H7 (cell line): ENCODE measurements at regions not wholly inside any gene's neighbourhood (a gene's known extent, or its start where the extent isn't known, plus 50 kb on each side); places are given as distances from the start of the nearest gene placed in this dataset.

Source experiments
- DNase-seq: peaks from one replicate; pipeline ENCODE4 v3.0.0; 2012
- H3K27me3 ChIP-seq: 2 replicates; pipeline ENCODE4 v1.6.0; 2011; ENCODE audit warnings: mild to moderate bottlenecking, low read length; ENCODE audit not compliant: control insufficient read depth, insufficient read depth
- H3K36me3 ChIP-seq: replicated peaks from 2 replicates; pipeline ENCODE4 v1.5.1; 2011; ENCODE audit warnings: low read length; ENCODE audit not compliant: control insufficient read depth, insufficient read depth
- H3K4me3 ChIP-seq: 2 replicates; pipeline ENCODE4 v1.5.1; 2011; ENCODE audit warnings: low read depth, mild to moderate bottlenecking, control low read depth, low read length, moderate library complexity; ENCODE audit not compliant: insufficient read depth

DNA sequence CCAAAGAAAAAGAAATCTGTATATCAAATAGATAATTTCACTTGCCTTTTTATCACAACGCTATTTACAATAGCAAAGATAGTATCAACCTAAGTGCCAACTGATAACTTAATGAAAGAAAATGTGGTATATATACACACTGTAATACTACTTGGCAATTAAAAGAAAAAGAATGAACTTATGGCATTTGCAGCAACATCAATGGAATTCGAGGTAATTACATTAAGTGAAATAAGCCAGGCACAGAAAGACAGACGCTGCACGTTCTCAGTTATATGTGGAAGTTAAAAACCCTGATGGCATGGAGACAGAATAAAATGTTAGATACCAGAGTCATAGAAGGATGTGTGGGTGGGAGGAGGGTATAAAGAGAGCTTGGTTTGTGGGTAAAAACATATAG, 1260.5 kb upstream of the PCDH9 start:
- Histone ChIP-seq H3K36me3 (no peaks in the 10 kb centered on the region), H3K27me3 (no peaks in the 10 kb centered on the region), H3K4me3 (no peak overlapping the region)
- DNase-seq = no peak

DNA sequence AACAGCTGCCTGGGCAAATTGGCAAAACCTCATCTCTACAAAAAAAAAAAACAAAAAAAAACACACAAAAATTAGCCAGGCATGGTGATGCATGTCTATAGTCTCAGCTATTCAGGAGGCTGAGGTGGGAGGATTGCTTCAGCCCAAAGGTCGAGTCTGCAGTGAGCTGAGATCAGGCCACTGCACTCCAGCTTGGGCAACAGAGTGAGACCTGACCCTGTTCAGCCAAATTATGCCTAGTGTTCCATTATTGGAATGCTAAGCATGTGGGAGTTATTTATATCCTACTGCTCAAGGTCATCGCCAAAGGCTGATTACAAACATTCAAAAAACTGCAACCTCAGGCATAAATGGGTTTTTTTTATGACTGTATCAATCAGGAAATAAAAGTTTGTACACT, 1251.0 kb upstream of the PCDH9 start:
- DNase-seq = no peak
- no peak overlapping the region for H3K4me3 ChIP-seq
- no peaks in the 10 kb centered on the region; the same call in 1 of the 2 replicates for H3K27me3 ChIP-seq
- H3K36me3 ChIP-seq = no peaks in the 10 kb centered on the region

DNA sequence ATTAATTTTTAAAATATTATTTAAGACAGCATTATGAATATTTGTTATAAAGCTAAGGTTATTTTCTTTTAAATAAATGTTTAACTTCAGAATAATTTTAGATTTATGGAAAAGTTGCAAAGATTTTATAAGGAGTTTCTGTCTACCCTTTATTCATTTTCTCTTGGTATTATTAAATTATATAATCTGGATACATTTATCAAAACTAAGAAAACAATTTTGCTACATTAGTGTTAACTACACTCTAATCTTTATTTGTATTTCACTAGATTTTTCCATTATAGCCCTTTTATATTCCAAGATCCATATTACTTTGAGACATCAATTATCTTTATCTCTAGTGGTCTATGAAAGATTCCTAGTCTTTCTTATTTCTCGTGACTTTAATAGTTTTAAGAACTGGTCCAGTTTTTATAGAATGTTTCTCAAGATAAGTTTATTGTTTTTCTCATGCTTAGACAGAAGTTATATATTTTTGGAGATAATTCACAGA, 1243.7 kb upstream of the PCDH9 start:
- H3K4me3 ChIP-seq = no peak overlapping the region
- no peak for DNase-seq
- no peaks in the 10 kb centered on the region for H3K27me3 ChIP-seq
- no peaks in the 10 kb centered on the region for H3K36me3 ChIP-seq

DNA sequence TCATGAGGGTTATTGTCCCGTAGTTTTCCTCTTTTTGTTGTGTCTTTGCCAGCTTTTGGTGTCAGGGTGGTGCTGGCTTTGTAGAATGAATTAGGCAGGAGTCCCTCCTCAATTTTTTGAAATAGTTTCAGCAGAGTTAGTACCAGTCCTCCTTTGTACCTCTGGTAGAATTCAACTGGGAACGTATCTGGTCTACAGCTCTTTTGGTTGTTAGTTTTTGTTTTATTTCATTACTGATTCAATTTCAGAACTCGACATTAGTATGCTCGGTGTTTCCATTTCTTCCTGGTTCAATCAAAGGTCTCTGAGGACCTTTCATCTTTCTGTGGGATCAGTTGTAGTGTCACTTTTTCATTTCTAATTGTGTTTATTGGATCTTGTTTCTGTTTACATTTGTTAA, 1237.0 kb upstream of the PCDH9 start:
- Histone ChIP-seq H3K27me3 (no peaks in the 10 kb centered on the region), H3K36me3 (no peaks in the 10 kb centered on the region), H3K4me3 (no peak overlapping the region)
- DNase-seq = no peak

DNA sequence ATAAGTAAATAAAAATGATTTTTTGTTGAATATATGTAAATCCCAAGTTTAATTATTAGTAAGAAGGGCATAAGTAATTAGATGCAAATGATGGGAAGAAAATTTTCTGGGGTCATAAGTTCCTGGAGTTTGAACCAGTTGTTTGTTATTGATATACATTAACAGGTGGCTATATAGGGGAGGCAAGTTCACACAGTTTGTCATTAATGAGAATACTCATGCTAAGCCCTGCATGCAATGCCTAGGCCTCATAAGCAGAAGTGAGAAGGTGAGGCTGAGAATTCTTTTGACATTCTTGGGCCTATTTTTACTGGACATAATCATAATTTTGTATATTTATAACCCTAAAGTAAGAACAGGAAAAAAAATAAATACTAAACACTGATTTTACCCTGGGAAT, 1210.7 kb upstream of the PCDH9 start:
- Histone ChIP-seq H3K27me3 (no peaks in the 10 kb centered on the region), H3K36me3 (no peaks in the 10 kb centered on the region), H3K4me3 (no peak overlapping the region)
- no peak for DNase-seq

DNA sequence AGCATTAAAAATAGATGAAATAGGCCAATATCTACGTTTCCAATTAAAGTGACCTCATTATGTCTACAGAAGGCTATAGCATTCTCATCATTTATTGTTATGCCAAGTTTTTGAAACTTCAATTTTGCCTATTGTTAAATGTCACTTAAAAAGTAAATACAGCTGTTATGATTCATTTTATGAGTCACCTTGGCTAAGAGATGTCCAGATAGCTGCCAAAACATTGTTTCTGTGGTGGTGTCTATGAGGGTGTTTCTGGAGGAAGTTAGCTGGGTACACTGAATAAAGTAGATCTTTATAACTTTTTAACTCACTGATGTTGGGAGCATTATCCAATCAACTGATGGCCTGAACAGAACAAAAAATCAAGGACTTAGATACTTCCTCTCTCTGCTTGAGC, 1209.7 kb upstream of the PCDH9 start:
- no peak for DNase-seq
- Histone ChIP-seq H3K36me3 (no peaks in the 10 kb centered on the region), H3K27me3 (no peaks in the 10 kb centered on the region), H3K4me3 (no peak overlapping the region)

DNA sequence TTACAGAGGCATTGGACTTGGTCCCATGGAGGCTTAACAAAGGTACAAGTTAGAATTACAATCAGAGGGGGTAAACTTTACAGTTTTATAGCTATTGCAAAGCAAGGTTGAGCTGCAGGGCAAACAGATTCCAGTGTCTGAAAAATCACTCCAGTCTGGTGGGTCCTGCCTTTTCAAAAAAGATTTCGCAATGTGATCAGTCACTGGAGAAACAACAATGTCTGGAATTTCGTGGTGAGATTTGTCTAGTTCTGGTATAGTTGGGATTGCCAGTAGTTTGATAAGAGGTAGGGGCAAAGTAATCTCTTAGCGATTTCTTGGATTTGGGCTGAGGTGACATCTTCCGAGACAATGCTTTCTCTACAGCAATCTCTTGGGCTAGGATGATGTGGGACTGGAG, 1198.2 kb upstream of the PCDH9 start:
- Histone ChIP-seq H3K36me3 (no peaks in the 10 kb centered on the region), H3K4me3 (no peak overlapping the region), H3K27me3 (no peaks in the 10 kb centered on the region)
- DNase-seq = no peak

DNA sequence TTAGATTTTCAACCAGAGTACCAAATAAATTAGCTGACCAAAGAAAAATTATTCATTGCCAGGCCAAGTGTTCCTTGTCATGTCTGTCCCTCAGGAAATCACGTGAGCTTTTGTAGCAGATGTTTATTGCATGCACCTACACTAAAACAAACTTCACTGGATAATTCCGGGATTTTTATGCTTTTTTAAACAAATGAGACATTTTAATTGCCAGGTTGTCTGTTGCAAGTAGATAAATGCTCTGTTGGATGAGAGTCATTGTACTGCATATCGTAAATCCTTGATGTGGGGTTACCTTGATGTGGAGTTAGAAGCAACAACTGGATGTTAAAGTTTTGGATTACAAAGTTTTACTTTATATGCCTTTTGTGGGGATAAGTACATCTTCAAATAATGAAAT, 1187.7 kb upstream of the PCDH9 start:
- no peak overlapping the region for H3K4me3 ChIP-seq
- H3K27me3 ChIP-seq = no peaks in the 10 kb centered on the region

DNA sequence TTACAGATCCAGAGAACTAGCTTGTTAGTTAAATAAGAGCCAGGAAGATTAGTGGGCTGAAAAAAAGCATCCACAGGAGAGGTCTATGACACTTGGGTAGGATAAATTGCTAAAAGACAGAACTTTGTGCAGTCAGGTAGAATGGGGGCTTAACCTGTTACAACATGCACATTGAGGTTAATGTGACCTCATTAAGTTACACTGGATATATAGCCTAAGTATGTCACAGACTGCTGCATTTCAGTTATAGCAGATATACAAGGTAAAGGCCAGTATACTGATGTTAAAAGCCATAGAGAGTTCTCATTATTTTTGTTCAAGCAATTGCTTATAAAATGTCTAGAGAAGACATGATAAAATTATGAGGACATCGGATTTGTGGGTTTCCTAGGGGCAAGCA, 1179.9 kb upstream of the PCDH9 start:
- Histone ChIP-seq H3K27me3 (no peaks in the 10 kb centered on the region), H3K36me3 (no peaks in the 10 kb centered on the region), H3K4me3 (no peak overlapping the region)
- DNase-seq = no peak

More for the DNA sequence above, 1187.7 kb upstream of the PCDH9 start:
- H3K36me3 ChIP-seq = no peaks in the 10 kb centered on the region
- no peak for DNase-seq

DNA sequence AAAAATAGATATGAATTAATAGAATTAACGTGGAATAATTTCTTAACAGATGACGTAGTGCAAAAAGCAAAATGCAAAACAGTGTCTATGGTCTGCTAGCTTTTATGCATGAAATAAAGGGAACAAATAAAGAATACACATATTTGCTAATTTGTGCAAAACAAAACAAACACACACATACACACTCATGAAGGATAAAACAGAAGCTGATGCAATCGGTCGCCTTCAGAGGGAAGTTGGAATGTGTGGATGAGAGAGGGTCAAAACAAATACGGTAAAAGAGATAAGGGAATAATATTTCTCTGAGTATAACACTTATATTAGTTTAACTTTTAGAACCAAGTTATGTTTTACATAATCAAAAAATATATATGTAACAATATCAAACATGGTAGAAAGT, 1160.9 kb upstream of the PCDH9 start:
- DNase-seq = no peak
- Histone ChIP-seq H3K4me3 (no peak overlapping the region), H3K36me3 (no peaks in the 10 kb centered on the region), H3K27me3 (no peaks in the 10 kb centered on the region)

DNA sequence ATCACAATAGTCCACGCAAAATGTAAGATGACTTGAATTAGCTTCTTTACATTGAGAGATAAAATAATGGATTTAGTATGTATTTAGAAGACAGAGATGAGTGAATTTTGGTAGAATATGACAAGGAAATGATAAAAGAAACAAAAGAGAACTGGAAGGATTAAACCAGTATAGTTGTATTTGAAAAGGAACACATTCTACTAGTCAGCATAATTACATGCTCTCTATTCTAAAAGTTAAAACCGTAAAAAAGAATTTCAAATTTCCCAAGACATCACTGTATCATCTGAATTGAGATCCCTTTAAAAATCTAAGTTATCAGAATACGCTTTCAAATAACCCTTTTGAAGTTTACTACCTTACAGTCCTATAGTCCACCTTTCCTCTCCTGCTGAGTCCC, 1156.7 kb upstream of the PCDH9 start:
- H3K4me3 ChIP-seq = no peak overlapping the region
- DNase-seq = no peak
- no peaks in the 10 kb centered on the region for H3K27me3 ChIP-seq
- H3K36me3 ChIP-seq = no peaks in the 10 kb centered on the region

DNA sequence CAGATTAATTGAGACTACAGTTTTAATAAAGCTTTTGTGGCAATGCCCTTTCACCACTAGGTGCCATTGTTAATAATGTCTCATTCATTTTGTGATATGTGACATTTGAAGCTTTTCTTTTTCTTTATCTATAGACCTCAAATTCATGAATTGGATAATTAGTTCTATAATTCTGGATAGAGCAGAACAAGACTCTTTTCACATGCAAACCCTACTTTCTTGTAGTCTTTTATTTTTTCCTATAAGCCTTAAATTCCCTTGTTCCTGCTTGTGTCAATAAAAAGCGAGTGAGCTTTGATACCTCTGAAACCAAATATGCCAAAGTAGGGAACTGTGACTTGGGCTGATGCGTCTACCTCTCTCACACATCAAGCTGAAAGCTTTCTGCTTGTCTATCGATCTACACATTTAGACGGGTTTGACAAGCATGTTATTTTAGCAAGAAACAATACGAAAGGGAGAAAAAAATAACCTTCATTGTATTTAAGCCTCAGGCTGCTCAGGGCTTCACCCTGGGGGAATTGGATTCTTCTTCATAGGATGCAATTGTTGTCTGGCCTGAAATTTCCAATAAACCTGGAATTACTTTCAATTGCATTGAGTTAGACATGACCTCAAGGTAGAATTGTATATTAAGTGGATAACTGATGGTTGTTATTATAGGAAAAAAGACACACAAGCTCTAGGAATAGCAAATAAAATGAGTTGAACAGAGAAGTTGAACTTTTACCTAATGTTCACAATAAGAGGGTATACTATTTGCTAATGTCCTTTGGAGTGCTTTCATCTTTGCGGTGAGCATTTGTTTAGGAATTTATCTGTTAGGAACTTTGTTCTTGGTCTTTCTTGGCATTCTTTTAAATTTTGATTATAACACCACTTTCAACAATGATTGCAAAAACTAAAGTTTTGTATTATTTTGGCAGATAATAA, 1150.2 kb upstream of the PCDH9 start:
- no peaks in the 10 kb centered on the region for H3K27me3 ChIP-seq
- H3K36me3 ChIP-seq = no peaks in the 10 kb centered on the region
- no peak for DNase-seq
- H3K4me3 ChIP-seq = no peak overlapping the region

DNA sequence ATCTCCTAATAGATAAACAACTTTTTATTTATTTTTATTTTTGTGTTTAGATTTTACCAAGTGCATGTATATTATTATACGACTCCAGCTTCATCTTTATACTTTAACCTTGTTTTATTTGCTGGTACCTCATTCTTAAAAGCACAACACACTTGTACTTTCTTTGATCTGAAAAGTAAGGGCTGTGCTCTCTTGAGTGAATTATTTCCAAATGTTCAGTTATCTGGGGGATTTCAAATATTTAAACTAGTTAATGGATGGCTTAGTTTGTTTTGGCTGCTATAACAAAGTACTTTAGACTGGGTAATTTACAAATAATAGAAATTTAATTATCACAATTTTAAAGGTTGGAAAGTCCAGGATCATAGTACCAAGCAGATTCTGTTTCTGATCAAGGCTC, 1148.2 kb upstream of the PCDH9 start:
- no peak overlapping the region for H3K4me3 ChIP-seq
- H3K27me3 ChIP-seq = no peaks in the 10 kb centered on the region
- no peak for DNase-seq
- H3K36me3 ChIP-seq = no peaks in the 10 kb centered on the region

DNA sequence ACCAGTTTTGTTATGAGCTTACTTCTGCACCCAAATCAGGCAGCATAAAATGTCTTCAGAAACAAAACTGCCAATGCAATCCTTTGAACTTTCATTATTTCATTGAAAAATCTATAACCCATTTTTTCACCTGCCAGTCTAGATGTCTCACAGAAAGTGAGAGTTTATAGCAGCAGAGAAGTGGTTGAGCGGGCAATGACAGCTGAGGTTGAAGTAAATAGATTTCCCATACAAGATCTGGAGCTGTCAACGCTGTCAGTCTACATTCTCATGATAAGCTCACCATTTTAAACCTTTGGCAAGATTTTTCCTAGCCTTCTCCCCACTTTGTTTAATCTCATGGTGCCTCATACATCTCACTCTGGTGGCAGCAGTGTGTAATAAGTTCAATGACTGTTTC, 1144.9 kb upstream of the PCDH9 start:
- no peak for DNase-seq
- H3K27me3 ChIP-seq = no peaks in the 10 kb centered on the region
- no peak overlapping the region for H3K4me3 ChIP-seq
- H3K36me3 ChIP-seq = no peaks in the 10 kb centered on the region

DNA sequence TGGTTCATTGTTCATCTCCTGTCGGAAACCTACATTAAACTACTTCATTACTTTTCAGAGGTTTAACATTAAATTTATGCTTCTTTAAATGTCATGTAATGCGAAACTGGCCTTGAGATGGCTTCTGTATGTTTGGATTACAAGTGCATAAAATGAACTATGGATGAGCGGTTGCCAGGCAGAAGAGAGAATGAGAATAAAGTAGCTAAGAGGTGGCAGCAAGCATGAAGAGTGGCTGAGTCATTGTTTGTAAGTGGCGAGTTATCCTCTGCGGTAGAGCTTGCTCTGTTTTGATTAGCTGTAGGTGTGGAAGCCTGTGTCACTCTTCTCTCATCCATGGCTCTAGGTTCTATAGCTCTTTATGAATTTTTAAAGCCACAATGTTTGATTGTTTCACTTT, 1139.6 kb upstream of the PCDH9 start:
- no peaks in the 10 kb centered on the region for H3K27me3 ChIP-seq
- H3K36me3 ChIP-seq = no peaks in the 10 kb centered on the region
- DNase-seq = peak; percentile 5
- no peak overlapping the region for H3K4me3 ChIP-seq
